Loucy (cell line): ENCODE measurements at regions not wholly inside any gene's neighbourhood (a gene's known extent, or its start where the extent isn't known, plus 50 kb on each side); places are given as distances from the start of the nearest gene placed in this dataset.

ENCODE experiments used
- H2AFZ ChIP-seq: fragments of 200-600 bp; sonication (generic); 2 replicates; pipeline ENCODE4 v1.6.0; 2016; ENCODE audit warnings: antibody characterized with exemption, mild to moderate bottlenecking, low read length, moderate library complexity
- H3F3A ChIP-seq: fragments of 200-600 bp; 2 replicates; pipeline ENCODE4 v1.6.0; 2016; ENCODE audit warnings: antibody characterized with exemption, low read depth, mild to moderate bottlenecking
- H3K27me3 ChIP-seq: fragments of 200-600 bp; sonication (generic); 2 replicates; pipeline ENCODE4 v1.6.1; 2014; ENCODE audit warnings: low read length, mild to moderate bottlenecking; ENCODE audit not compliant: insufficient read depth, poor library complexity, severe bottlenecking
- H3K36me3 ChIP-seq: fragments of 200-600 bp; sonication (generic); 2 replicates; pipeline ENCODE4 v1.6.1; 2016; ENCODE audit warnings: low read length; ENCODE audit not compliant: insufficient read depth
- H3K4me1 ChIP-seq: fragments of 200-600 bp; sonication (generic); 2 replicates; pipeline ENCODE4 v1.5.1; 2014; ENCODE audit warnings: low read length, mild to moderate bottlenecking; ENCODE audit not compliant: insufficient read depth, poor library complexity, severe bottlenecking
- H3K4me2 ChIP-seq: fragments of 200-600 bp; sonication (generic); 2 replicates; pipeline ENCODE4 v1.6.0; 2014; ENCODE audit warnings: antibody characterized with exemption, low read length, low read depth, mild to moderate bottlenecking; ENCODE audit not compliant: poor library complexity, severe bottlenecking
- H3K4me3 ChIP-seq: fragments of 200-600 bp; sonication (generic); 2 replicates; pipeline ENCODE4 v1.5.1; 2014; ENCODE audit warnings: low read length, mild to moderate bottlenecking, mixed read lengths; ENCODE audit not compliant: poor library complexity, severe bottlenecking
- H3K79me2 ChIP-seq: fragments of 200-600 bp; sonication (generic); 2 replicates; pipeline ENCODE4 v1.6.1; 2014; ENCODE audit warnings: low read length; ENCODE audit not compliant: insufficient read depth
- H3K9ac ChIP-seq: fragments of 200-600 bp; sonication (generic); 2 replicates; pipeline ENCODE4 v1.6.0; 2014; ENCODE audit warnings: mild to moderate bottlenecking, low read depth, low read length, moderate library complexity; ENCODE audit not compliant: poor library complexity, severe bottlenecking
- H3K9me2 ChIP-seq: fragments of 200-600 bp; sonication (generic); replicated peaks from 2 replicates; pipeline ENCODE4 v1.6.1; 2016; ENCODE audit warnings: low read depth, low read length, mixed read lengths
- H3K9me3 ChIP-seq: fragments of 200-600 bp; sonication (generic); 2 replicates; pipeline ENCODE4 v1.6.1; 2014; ENCODE audit warnings: mild to moderate bottlenecking, antibody characterized with exemption, low read length, low read depth; ENCODE audit not compliant: insufficient read depth
- H4K20me1 ChIP-seq: fragments of 200-600 bp; sonication (generic); 2 replicates; pipeline ENCODE4 v1.6.0; 2014; ENCODE audit warnings: antibody characterized with exemption, low read length, mild to moderate bottlenecking; ENCODE audit not compliant: insufficient read depth, poor library complexity, severe bottlenecking
- EZH2phosphoT487 ChIP-seq: fragments of 200-600 bp; IDR thresholded peaks from 2 replicates; pipeline ENCODE4 v1.6.1; 2018; ENCODE audit warnings: antibody characterized with exemption, mild to moderate bottlenecking, moderate library complexity, borderline replicate concordance
- TF ChIP-seq, protein P1 (sequence below): fragments of 200-600 bp; sonication (generic); conservative IDR thresholded peaks from 2 replicates; pipeline ENCODE4 v1.5.1; 2014; ENCODE audit warnings: mild to moderate bottlenecking, antibody characterized with exemption, low read length

DNA sequence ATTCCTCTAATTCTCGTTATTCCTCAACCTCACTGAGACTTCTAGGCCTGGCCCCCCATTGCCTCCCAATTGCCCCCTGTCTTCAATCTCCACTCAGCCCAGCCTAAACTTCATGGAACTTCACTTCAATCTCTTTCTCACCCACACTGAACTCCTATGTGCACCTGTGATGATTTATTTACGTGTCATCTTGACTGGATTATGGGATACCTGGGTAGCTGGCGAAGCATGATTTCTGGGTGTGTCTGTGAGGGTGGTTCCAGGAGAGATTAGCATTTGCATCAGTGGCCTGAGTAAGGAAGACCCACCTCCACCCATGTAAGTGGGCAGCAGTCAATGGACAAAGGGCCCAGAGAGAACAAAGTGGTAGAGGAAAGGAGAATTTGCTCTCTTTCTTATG is 587.0 kb downstream of the NPHP4 start:
- Histone ChIP-seq H3K9me2 (no peaks in the 10 kb centered on the region), H3K4me2 (no peak overlapping the region), H3K27me3 (no peaks in the 10 kb centered on the region), H3K9me3 (peaks cover 3% of the 10 kb centered on the region; the same call in 1 of the 2 replicates), H3K9ac (no peak overlapping the region), H3K79me2 (no peaks in the 10 kb centered on the region), H3K4me1 (no peaks in the 10 kb centered on the region), H3K4me3 (no peak overlapping the region), H2AFZ (no peak overlapping the region), H3F3A (no peaks in the 10 kb centered on the region), H4K20me1 (no peaks in the 10 kb centered on the region), H3K36me3 (no peaks in the 10 kb centered on the region)
- no peak for TF ChIP-seq EZH2phosphoT487
- TF ChIP-seq, protein P1, sequence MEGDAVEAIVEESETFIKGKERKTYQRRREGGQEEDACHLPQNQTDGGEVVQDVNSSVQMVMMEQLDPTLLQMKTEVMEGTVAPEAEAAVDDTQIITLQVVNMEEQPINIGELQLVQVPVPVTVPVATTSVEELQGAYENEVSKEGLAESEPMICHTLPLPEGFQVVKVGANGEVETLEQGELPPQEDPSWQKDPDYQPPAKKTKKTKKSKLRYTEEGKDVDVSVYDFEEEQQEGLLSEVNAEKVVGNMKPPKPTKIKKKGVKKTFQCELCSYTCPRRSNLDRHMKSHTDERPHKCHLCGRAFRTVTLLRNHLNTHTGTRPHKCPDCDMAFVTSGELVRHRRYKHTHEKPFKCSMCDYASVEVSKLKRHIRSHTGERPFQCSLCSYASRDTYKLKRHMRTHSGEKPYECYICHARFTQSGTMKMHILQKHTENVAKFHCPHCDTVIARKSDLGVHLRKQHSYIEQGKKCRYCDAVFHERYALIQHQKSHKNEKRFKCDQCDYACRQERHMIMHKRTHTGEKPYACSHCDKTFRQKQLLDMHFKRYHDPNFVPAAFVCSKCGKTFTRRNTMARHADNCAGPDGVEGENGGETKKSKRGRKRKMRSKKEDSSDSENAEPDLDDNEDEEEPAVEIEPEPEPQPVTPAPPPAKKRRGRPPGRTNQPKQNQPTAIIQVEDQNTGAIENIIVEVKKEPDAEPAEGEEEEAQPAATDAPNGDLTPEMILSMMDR, result no peak

DNA sequence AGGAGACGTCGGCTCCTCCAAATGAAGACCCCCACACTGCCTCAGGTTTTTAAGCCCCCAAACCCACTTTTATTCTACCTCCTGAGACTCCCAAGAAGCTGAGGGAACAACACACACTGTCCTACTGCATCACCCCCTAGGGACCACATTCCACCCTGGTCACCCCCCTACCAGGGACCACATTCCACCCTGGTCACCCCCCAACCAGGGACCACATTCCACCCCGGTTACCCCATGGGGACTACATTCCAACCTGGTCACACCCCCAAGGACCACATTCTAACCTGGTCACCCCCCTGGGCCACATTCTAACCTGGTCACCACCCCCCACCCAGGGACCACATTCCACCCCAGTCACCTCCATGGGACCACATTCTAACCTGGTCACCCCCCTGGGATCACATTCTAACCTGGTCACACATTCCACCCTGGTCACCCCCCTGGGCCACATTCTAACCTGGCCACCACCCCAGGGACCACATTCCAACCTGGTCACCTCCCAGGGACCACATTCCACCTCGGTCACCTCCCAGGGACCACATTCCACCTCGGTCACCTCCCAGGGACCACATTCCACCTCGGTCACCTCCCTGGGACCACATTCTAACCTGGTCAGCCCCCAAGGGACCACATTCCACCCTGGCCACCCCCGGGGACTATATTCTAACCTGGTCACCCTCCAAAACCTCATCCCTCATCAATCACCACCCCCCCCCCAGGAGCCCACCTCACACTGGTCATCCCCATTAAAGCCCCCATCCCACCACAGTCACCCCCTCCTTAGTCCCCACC is 587.6 kb downstream of the NPHP4 start:
- Histone ChIP-seq H3K4me2 (no peak overlapping the region), H4K20me1 (no peaks in the 10 kb centered on the region), H3K27me3 (no peaks in the 10 kb centered on the region), H3K79me2 (no peaks in the 10 kb centered on the region), H3K9ac (no peak overlapping the region), H3K4me1 (no peaks in the 10 kb centered on the region), H3K9me3 (peaks cover 3% of the 10 kb centered on the region; the same call in 1 of the 2 replicates), H3K36me3 (no peaks in the 10 kb centered on the region), H3K9me2 (no peaks in the 10 kb centered on the region), H3F3A (no peaks in the 10 kb centered on the region), H3K4me3 (no peak overlapping the region), H2AFZ (no peak overlapping the region)
- TF ChIP-seq, protein P1, result no peak
- TF ChIP-seq EZH2phosphoT487, result no peak

DNA sequence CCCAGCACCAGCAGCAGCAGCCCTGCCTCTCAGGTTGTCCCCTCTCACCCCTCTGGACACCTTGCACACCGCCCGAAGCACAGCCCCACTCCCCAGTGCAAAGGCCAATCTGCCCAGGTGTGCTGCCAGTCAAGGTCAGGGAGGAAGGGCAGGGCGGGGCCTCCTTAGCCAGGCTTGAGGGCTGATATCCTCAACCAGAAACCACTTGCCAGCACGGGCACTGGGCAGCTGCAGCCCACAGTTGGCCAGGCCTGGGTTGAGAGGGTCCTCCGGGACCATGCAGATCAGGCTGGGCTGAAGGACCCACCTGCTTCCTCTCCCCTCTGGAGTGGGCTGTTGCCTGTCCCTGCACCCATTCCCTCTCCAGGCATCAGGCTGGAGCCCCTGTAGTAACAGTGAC is 588.3 kb downstream of the NPHP4 start:
- Histone ChIP-seq H3K27me3 (no peaks in the 10 kb centered on the region), H3K4me1 (no peaks in the 10 kb centered on the region), H3K9ac (no peak overlapping the region), H3K9me2 (no peaks in the 10 kb centered on the region), H2AFZ (no peak overlapping the region), H3K36me3 (no peaks in the 10 kb centered on the region), H3K4me2 (no peak overlapping the region), H3K9me3 (no peaks in the 10 kb centered on the region; the same call in 1 of the 2 replicates), H4K20me1 (no peaks in the 10 kb centered on the region), H3K4me3 (no peak overlapping the region), H3F3A (no peaks in the 10 kb centered on the region), H3K79me2 (no peaks in the 10 kb centered on the region)
- no peak for TF ChIP-seq EZH2phosphoT487
- TF ChIP-seq, protein P1, result no peak
